ENCODE measurements at regions not wholly inside any gene's neighbourhood (a gene's known extent, or its start where the extent isn't known, plus 50 kb on each side); places are given as distances from the start of the nearest gene placed in this dataset.
A peak's percentile ranks its signal among the peaks of the same experiment; 100 is the strongest.

DNA sequence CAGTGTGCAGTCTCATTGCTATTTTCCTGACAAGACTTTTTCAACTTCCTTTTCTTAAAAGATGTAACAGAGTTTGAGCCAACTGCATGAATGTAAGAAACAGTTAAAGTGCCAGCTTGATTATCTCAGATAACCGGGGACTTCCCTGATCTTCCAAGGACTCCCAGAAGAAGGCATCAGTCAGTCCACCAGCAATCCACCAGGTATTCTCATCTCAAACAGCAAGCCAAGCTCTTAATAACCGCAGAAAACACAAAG, 350.1 kb downstream of the LIG4 start:
- 24 to 27% methylated on average over 2 of the region's 2 CpGs for WGBS, 2 donors
- no peak overlapping the region for H3K4me3 ChIP-seq (replicated peaks in 1 of 3)
- TF ChIP-seq, protein P1, sequence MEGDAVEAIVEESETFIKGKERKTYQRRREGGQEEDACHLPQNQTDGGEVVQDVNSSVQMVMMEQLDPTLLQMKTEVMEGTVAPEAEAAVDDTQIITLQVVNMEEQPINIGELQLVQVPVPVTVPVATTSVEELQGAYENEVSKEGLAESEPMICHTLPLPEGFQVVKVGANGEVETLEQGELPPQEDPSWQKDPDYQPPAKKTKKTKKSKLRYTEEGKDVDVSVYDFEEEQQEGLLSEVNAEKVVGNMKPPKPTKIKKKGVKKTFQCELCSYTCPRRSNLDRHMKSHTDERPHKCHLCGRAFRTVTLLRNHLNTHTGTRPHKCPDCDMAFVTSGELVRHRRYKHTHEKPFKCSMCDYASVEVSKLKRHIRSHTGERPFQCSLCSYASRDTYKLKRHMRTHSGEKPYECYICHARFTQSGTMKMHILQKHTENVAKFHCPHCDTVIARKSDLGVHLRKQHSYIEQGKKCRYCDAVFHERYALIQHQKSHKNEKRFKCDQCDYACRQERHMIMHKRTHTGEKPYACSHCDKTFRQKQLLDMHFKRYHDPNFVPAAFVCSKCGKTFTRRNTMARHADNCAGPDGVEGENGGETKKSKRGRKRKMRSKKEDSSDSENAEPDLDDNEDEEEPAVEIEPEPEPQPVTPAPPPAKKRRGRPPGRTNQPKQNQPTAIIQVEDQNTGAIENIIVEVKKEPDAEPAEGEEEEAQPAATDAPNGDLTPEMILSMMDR (IDR thresholded peaks at IDR 0.05): no peak
- no peak for TF ChIP-seq POLR2A (IDR thresholded peaks at IDR 0.05)
- DNase-seq: no peak
- no peak overlapping the region for H3K27ac ChIP-seq
- H3K27me3 ChIP-seq: no peaks in the 10 kb centered on the region
- peaks cover 3 to 13% of the 10 kb centered on the region in 2 donors for H3K4me1 ChIP-seq
- intact Hi-C loops (cut with DNase I): no loop called here
- H3K9me3 ChIP-seq: no peaks in the 10 kb centered on the region
- H3K36me3 ChIP-seq: no peaks in the 10 kb centered on the region

DNA sequence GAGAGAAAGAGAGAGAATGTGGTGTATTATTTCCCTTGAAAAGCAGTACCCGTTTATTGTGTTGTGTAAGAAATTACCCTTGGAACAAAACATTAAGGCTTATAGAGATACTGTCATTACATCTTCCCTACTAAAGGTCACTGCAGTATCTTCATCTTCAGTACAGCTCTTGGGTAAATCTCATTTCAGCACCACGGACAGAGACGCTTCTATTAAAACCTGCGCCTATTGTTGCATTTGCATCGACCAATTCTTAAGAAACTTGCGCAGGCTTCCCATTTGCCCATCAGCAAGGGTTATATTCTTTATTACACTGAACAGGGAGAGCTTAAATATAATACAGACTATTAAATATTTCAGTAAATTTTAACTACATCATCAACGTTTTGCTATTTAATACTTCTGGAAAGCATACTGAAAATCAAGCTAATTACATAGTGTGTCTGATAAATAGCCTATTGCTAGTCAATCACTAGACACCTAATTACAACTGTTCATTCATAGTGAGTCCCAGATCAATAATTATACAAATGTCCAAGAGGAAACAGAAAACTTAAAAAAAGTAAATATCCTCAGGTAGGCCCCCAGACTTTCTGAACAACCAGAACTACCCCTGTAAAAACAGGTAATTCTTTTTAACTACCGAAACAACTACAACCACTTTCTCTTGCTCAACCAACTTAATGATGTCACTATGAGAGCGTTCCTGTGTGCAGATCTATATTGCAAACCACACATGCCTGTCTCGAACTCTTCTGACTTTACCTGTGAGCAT, 350.6 kb downstream of the LIG4 start:
- intact Hi-C loops (cut with DNase I): no loop called here

DNA sequence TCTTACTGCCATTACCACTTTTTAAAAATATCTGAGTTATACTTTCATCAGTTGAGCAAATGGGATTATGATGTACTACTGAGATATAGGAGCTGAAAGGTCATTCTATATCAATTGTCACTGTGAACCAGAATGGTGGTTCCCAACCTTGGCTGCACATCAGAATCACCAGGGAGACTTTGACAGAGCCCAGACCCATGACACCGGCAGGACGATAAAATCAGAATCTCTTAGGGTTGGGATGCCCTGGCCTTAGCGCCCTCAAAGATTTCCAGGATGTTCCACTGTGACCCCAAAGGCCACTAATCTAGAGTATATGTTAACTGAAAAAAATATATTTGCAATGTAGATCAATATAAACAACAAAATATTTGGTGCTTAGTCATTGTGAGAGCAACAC, 355.1 kb downstream of the LIG4 start:
- DNase-seq: no peak
- Histone ChIP-seq H3K9me3 (no peaks in the 10 kb centered on the region), H3K4me1 (no peaks in the 10 kb centered on the region), H3K36me3 (no peaks in the 10 kb centered on the region), H3K27ac (no peak overlapping the region), H3K4me3 (replicated peaks in 1 of 3) (no peak overlapping the region), H3K27me3 (no peaks in the 10 kb centered on the region)
- no peak for TF ChIP-seq POLR2A (IDR thresholded peaks at IDR 0.05)
- TF ChIP-seq, protein P1 (IDR thresholded peaks at IDR 0.05): no peak
- intact Hi-C loops (cut with DNase I): no loop called here
- 89 to 91% methylated on average over 3 of the region's 3 CpGs for WGBS, 2 donors

More for the DNA sequence above, 350.6 kb downstream of the LIG4 start:
- H3K27me3 ChIP-seq: no peaks in the 10 kb centered on the region
- H3K27ac ChIP-seq: no peak overlapping the region
- H3K36me3 ChIP-seq: no peaks in the 10 kb centered on the region
- TF ChIP-seq, protein P1 (IDR thresholded peaks at IDR 0.05): no peak
- no peak for TF ChIP-seq POLR2A (IDR thresholded peaks at IDR 0.05)
- H3K4me3 ChIP-seq (replicated peaks in 1 of 3): no peak overlapping the region
- H3K9me3 ChIP-seq: no peaks in the 10 kb centered on the region
- DNase-seq: peak in 1 of 2 donors; percentile 26
- peaks cover 3 to 13% of the 10 kb centered on the region in 2 donors for H3K4me1 ChIP-seq
- WGBS, 2 donors: 24 to 33% methylated on average over 10 of the region's 10 CpGs

DNA sequence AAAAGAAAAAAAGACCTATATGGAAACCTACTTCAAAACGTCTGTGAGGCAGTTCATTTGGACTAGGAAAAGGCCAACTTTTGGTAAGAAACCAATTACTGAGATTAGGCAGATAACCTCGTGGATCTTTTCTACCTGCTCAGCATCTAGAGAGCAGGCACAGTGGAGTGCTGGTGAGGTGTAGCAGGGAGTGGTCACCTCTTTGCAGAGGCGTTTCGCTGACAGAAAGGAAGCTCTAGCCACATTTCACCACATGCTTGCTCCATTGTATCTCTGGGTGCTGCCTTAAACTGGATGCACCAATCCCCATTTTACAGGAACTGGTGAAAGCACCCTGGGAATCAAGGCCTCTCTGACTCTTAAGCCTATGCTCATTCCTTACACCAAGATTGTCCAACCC, 360.5 kb downstream of the LIG4 start:
- 77 to 79% methylated on average over 4 of the region's 4 CpGs for WGBS, 2 donors
- H3K9me3 ChIP-seq: no peaks in the 10 kb centered on the region
- H3K4me3 ChIP-seq (replicated peaks in 1 of 3): no peak overlapping the region
- H3K4me1 ChIP-seq: no peaks in the 10 kb centered on the region
- no peaks in the 10 kb centered on the region for H3K27me3 ChIP-seq
- intact Hi-C loops (cut with DNase I): no loop called here
- TF ChIP-seq, protein P1 (IDR thresholded peaks at IDR 0.05): no peak
- TF ChIP-seq POLR2A (IDR thresholded peaks at IDR 0.05): no peak
- no peaks in the 10 kb centered on the region for H3K36me3 ChIP-seq
- H3K27ac ChIP-seq: no peak overlapping the region
- DNase-seq: no peak

DNA sequence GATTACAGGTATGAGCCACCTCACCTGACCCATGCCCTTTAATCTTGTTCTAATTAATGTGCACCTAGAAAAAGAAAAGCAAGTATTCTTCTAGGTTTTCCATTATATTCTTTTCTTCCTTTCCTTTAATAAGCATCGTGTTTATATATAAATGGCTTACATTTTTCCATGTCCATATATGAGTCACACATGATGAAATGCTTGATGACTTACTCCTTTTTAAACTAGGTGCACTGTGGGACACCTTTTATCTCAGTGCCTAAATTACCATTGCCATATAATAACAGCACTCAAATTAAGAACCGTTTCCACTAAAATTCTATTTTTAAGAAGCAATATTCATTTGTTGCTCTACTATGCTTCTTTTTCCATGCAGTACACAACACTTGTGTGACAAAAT, 363.3 kb downstream of the LIG4 start:
- Histone ChIP-seq H3K27me3 (no peaks in the 10 kb centered on the region), H3K27ac (no peak overlapping the region), H3K4me1 (no peaks in the 10 kb centered on the region), H3K4me3 (replicated peaks in 1 of 3) (no peak overlapping the region), H3K9me3 (no peaks in the 10 kb centered on the region), H3K36me3 (no peaks in the 10 kb centered on the region)
- TF ChIP-seq, protein P1 (IDR thresholded peaks at IDR 0.05): no peak
- no peak for TF ChIP-seq POLR2A (IDR thresholded peaks at IDR 0.05)
- DNase-seq: no peak
- WGBS, 2 donors: 87 to 90% methylated on average over 2 of the region's 2 CpGs
- intact Hi-C loops (cut with DNase I): no loop called here

All from thyroid gland (tissue), 4 donors.